WTC11 (cell line): ENCODE measurements at regions not wholly inside any gene's neighbourhood (a gene's known extent, or its start where the extent isn't known, plus 50 kb on each side); places are given as distances from the start of the nearest gene placed in this dataset.

Source experiments
- ATAC-seq: fragments of 200-7000 bp; cut with Tn5 transposase; 2 replicates; pipeline ENCODE4 v1.10.0; 2021; ENCODE audit warnings: mild to moderate bottlenecking, moderate library complexity
- CTCF ChIA-PET: fragments of 300-600 bp; sonication (Branson Sonifier 250); formaldehyde crosslinking; loops from one replicate; lab custom pipeline; 2021; ENCODE audit warnings: antibody characterized with exemption; lab: Charles Lee
- POLR2A ChIA-PET: fragments of 350-600 bp; sonication (Branson Sonifier 250); formaldehyde crosslinking; loops from one replicate; lab custom pipeline; 2021; ENCODE audit warnings: antibody characterized with exemption; lab: Charles Lee
- DNase-seq: peaks from one replicate; pipeline ENCODE4 v3.0.0; 2021; ENCODE audit warnings: low spot score
- H3K27ac Mint-ChIP-seq: 2 replicates; pipeline ENCODE4 v1.8.0; 2021; ENCODE audit warnings: mixed read lengths
- H3K27me3 Mint-ChIP-seq: 2 replicates; pipeline ENCODE4 v1.8.0; 2021; ENCODE audit warnings: low read depth, mild to moderate bottlenecking, moderate library complexity, mixed read lengths
- H3K36me3 Mint-ChIP-seq: 2 replicates; pipeline ENCODE4 v1.8.0; 2021; ENCODE audit warnings: mixed read lengths
- H3K4me1 Mint-ChIP-seq: 2 replicates; pipeline ENCODE4 v1.8.0; 2022; ENCODE audit warnings: mixed read lengths
- H3K4me3 Mint-ChIP-seq: 2 replicates; pipeline ENCODE4 v1.8.0; 2021; ENCODE audit warnings: mild to moderate bottlenecking, moderate library complexity, mixed read lengths
- H3K9me3 Mint-ChIP-seq: 2 replicates; pipeline ENCODE4 v1.8.0; 2021; ENCODE audit warnings: mixed read lengths
- CREM ChIP-seq: sonication (generic); formaldehyde crosslinking; IDR thresholded peaks from 2 replicates; pipeline ENCODE4 v1.8.1; 2022; ENCODE audit warnings: mild to moderate bottlenecking, missing genetic modification reagents, moderate library complexity
- CTCF ChIP-seq: fragments of 200-600 bp; IDR thresholded peaks from 2 replicates; pipeline ENCODE4 v1.8.0; 2022; ENCODE audit warnings: antibody characterized with exemption
- E2F1 ChIP-seq: sonication (generic); formaldehyde crosslinking; IDR thresholded peaks from 2 replicates; pipeline ENCODE4 v1.8.0; 2022; ENCODE audit warnings: mild to moderate bottlenecking, missing genetic modification reagents
- E2F4 ChIP-seq: sonication (generic); formaldehyde crosslinking; IDR thresholded peaks from 2 replicates; pipeline ENCODE4 v1.8.1; 2022; ENCODE audit warnings: low read depth, mild to moderate bottlenecking, moderate library complexity, missing genetic modification reagents, borderline replicate concordance
- FOXJ3 ChIP-seq: sonication (generic); formaldehyde crosslinking; IDR thresholded peaks from 2 replicates; pipeline ENCODE4 v1.9.0; 2021; ENCODE audit warnings: missing genetic modification reagents, mild to moderate bottlenecking, borderline replicate concordance
- IRF2 ChIP-seq: sonication (generic); formaldehyde crosslinking; IDR thresholded peaks from 2 replicates; pipeline ENCODE4 v1.8.0; 2022; ENCODE audit warnings: low read depth, missing genetic modification reagents, borderline replicate concordance
- NFYB ChIP-seq: sonication (generic); formaldehyde crosslinking; conservative IDR thresholded peaks from 2 replicates; pipeline ENCODE4 v1.8.0; 2022; ENCODE audit warnings: low read depth, missing genetic modification reagents
- PRRX2 ChIP-seq: fragments of 250-450 bp; sonication (Bioruptor Pico); IDR thresholded peaks from 2 replicates; pipeline ENCODE4 v1.8.0; 2021; ENCODE audit warnings: mild to moderate bottlenecking
- RORB ChIP-seq: fragments of 250-450 bp; sonication (Bioruptor Pico); IDR thresholded peaks from 2 replicates; pipeline ENCODE4 v1.9.0; 2021; ENCODE audit warnings: mild to moderate bottlenecking
- SMAD4 ChIP-seq: sonication (generic); formaldehyde crosslinking; IDR thresholded peaks from 2 replicates; pipeline ENCODE4 v1.8.0; 2022; ENCODE audit warnings: mild to moderate bottlenecking, missing genetic modification reagents
- SOX15 ChIP-seq: fragments of 250-450 bp; sonication (Bioruptor Pico); IDR thresholded peaks from 2 replicates; pipeline ENCODE4 v1.9.0; 2021; ENCODE audit warnings: mild to moderate bottlenecking
- TCF7 ChIP-seq: sonication (generic); formaldehyde crosslinking; IDR thresholded peaks from 2 replicates; pipeline ENCODE4 v1.8.0; 2022; ENCODE audit warnings: mild to moderate bottlenecking, low read depth, missing genetic modification reagents, moderate library complexity
- USF2 ChIP-seq: sonication (generic); formaldehyde crosslinking; IDR thresholded peaks from 2 replicates; pipeline ENCODE4 v1.8.1; 2023; ENCODE audit warnings: mild to moderate bottlenecking, missing genetic modification reagents, moderate library complexity
- ZNF138 ChIP-seq: sonication (generic); formaldehyde crosslinking; conservative IDR thresholded peaks from 2 replicates; pipeline ENCODE4 v1.8.1; 2022; ENCODE audit warnings: mild to moderate bottlenecking, moderate library complexity, missing genetic modification reagents
- TF ChIP-seq, protein P1 (sequence below): sonication (generic); formaldehyde crosslinking; IDR thresholded peaks from 2 replicates; pipeline ENCODE4 v1.8.0; 2022; ENCODE audit warnings: mild to moderate bottlenecking, missing genetic modification reagents
- TF ChIP-seq, protein P2 (sequence below): sonication (generic); formaldehyde crosslinking; IDR thresholded peaks from 2 replicates; pipeline ENCODE4 v1.8.1; 2022; ENCODE audit warnings: missing genetic modification reagents, borderline replicate concordance
- TF ChIP-seq, protein P3 (sequence below): fragments of 250-450 bp; sonication (Bioruptor Pico); IDR thresholded peaks from 2 replicates; pipeline ENCODE4 v1.9.0; 2021; ENCODE audit warnings: mild to moderate bottlenecking
- TF ChIP-seq, protein P4 (sequence below): sonication (generic); formaldehyde crosslinking; IDR thresholded peaks from 2 replicates; pipeline ENCODE4 v1.8.0; 2023; ENCODE audit warnings: missing genetic modification reagents

- peaks cover 28% of the 10 kb centered on the region for H3K9me3 Mint-ChIP-seq
- no peak for ATAC-seq
- TF ChIP-seq SMAD4 (no peak), E2F4 (CRISPR knock-in tag) (no peak), E2F1 (CRISPR knock-in tag) (no peak), NFYB (CRISPR knock-in tag) (no peak), IRF2 (no peak), FOXJ3 (CRISPR knock-in tag) (no peak), USF2 (CRISPR knock-in tag) (no peak), CREM (no peak), PRRX2 (CRISPR knock-in tag) (no peak), ZNF138 (CRISPR knock-in tag) (no peak)
- TF ChIP-seq, protein P1, sequence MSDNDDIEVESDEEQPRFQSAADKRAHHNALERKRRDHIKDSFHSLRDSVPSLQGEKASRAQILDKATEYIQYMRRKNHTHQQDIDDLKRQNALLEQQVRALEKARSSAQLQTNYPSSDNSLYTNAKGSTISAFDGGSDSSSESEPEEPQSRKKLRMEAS (CRISPR knock-in tag): no peak
- TF ChIP-seq, protein P2, sequence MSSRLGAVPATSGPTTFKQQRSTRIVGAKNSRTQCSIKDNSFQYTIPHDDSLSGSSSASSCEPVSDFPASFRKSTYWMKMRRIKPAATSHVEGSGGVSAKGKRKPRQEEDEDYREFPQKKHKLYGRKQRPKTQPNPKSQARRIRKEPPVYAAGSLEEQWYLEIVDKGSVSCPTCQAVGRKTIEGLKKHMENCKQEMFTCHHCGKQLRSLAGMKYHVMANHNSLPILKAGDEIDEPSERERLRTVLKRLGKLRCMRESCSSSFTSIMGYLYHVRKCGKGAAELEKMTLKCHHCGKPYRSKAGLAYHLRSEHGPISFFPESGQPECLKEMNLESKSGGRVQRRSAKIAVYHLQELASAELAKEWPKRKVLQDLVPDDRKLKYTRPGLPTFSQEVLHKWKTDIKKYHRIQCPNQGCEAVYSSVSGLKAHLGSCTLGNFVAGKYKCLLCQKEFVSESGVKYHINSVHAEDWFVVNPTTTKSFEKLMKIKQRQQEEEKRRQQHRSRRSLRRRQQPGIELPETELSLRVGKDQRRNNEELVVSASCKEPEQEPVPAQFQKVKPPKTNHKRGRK (CRISPR knock-in tag): no peak
- H3K27me3 Mint-ChIP-seq: no peaks in the 10 kb centered on the region; the same call in 1 of the 2 replicates
- POLR2A ChIA-PET: no interaction called here
- peaks cover 11% of the 10 kb centered on the region for H3K4me1 Mint-ChIP-seq
- CTCF ChIA-PET: no interaction called here
- peaks cover 8% of the 10 kb centered on the region; the same call in 1 of the 2 replicates for H3K36me3 Mint-ChIP-seq
- DNase-seq: no peak
- H3K4me3 Mint-ChIP-seq: no peak overlapping the region
- H3K27ac Mint-ChIP-seq: no peak overlapping the region
Observed at GRCh38 chr3:30962493-30962892, 68.0 kb upstream of the GADL1 start.

GRCh38 chr3:30963223-30963722 lies 68.8 kb upstream of the GADL1 start:
- Mint-ChIP-seq H3K4me3 (no peak overlapping the region), H3K36me3 (peaks cover 7% of the 10 kb centered on the region; the same call in 1 of the 2 replicates), H3K27ac (no peak overlapping the region), H3K9me3 (peaks cover 25% of the 10 kb centered on the region), H3K27me3 (no peaks in the 10 kb centered on the region; the same call in 1 of the 2 replicates), H3K4me1 (peaks cover 11% of the 10 kb centered on the region)
- POLR2A ChIA-PET: no interaction called here
- CTCF ChIA-PET: no interaction called here
- DNase-seq (no peak), ATAC-seq (no peak)
- TF ChIP-seq, protein P2 (CRISPR knock-in tag): peak; percentile 92; the same call in 1 of the 2 replicates
- no peak for TF ChIP-seq TCF7 (CRISPR knock-in tag)

- ATAC-seq (no peak), DNase-seq (no peak)
- Mint-ChIP-seq H3K4me1 (peaks cover 11% of the 10 kb centered on the region), H3K36me3 (no peaks in the 10 kb centered on the region; the same call in 1 of the 2 replicates), H3K9me3 (peaks cover 13% of the 10 kb centered on the region), H3K4me3 (no peak overlapping the region), H3K27me3 (no peaks in the 10 kb centered on the region; the same call in 1 of the 2 replicates), H3K27ac (no peak overlapping the region)
- ChIA-PET CTCF (no interaction called here), POLR2A (no interaction called here)
- TF ChIP-seq, protein P3, sequence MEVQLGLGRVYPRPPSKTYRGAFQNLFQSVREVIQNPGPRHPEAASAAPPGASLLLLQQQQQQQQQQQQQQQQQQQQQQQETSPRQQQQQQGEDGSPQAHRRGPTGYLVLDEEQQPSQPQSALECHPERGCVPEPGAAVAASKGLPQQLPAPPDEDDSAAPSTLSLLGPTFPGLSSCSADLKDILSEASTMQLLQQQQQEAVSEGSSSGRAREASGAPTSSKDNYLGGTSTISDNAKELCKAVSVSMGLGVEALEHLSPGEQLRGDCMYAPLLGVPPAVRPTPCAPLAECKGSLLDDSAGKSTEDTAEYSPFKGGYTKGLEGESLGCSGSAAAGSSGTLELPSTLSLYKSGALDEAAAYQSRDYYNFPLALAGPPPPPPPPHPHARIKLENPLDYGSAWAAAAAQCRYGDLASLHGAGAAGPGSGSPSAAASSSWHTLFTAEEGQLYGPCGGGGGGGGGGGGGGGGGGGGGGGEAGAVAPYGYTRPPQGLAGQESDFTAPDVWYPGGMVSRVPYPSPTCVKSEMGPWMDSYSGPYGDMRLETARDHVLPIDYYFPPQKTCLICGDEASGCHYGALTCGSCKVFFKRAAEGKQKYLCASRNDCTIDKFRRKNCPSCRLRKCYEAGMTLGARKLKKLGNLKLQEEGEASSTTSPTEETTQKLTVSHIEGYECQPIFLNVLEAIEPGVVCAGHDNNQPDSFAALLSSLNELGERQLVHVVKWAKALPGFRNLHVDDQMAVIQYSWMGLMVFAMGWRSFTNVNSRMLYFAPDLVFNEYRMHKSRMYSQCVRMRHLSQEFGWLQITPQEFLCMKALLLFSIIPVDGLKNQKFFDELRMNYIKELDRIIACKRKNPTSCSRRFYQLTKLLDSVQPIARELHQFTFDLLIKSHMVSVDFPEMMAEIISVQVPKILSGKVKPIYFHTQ (CRISPR knock-in tag): no peak
- TF ChIP-seq CTCF: no peak
- TF ChIP-seq SOX15 (CRISPR knock-in tag): no peak
- TF ChIP-seq, protein P4, sequence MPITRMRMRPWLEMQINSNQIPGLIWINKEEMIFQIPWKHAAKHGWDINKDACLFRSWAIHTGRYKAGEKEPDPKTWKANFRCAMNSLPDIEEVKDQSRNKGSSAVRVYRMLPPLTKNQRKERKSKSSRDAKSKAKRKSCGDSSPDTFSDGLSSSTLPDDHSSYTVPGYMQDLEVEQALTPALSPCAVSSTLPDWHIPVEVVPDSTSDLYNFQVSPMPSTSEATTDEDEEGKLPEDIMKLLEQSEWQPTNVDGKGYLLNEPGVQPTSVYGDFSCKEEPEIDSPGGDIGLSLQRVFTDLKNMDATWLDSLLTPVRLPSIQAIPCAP (CRISPR knock-in tag): no peak
- TF ChIP-seq, protein P1 (CRISPR knock-in tag): no peak
- no peak for TF ChIP-seq RORB
Observed at GRCh38 chr3:30964612-30965011, 70.2 kb upstream of the GADL1 start.
